ENCODE measurements at regions not wholly inside any gene's neighbourhood (a gene's known extent, or its start where the extent isn't known, plus 50 kb on each side); places are given as distances from the start of the nearest gene placed in this dataset.
"Not testable (repeated sequence)": the region's sequence is repeated elsewhere in the genome, so short reads cannot be mapped to it uniquely, and the experiment has no call there.

DNA sequence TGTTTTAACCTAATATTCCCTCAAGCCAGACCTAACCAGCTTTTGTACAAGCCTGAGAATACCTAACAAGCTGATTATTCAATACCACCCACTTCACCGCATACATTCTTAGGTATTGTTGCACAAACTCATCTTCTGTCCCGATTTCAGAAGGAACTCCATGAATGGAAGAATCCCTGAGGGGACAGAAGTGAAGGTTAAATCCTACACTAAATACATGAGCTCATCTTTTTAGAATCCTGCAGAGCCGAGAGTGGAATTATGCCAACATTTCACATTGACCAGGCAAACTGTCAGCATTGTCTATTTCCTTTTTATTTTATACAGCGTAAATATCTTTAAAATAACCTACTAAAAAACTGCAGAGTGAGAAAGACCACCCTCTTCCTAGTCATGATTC is 140.7 kb upstream of the PRICKLE1 start:
- peak; percentile 62 for DNase-seq (ENCODE audit: low read depth)
- H3K4me3 ChIP-seq (ENCODE audit: control insufficient read depth, low read depth, low read length), result no peak overlapping the region
- TF ChIP-seq, protein P1, sequence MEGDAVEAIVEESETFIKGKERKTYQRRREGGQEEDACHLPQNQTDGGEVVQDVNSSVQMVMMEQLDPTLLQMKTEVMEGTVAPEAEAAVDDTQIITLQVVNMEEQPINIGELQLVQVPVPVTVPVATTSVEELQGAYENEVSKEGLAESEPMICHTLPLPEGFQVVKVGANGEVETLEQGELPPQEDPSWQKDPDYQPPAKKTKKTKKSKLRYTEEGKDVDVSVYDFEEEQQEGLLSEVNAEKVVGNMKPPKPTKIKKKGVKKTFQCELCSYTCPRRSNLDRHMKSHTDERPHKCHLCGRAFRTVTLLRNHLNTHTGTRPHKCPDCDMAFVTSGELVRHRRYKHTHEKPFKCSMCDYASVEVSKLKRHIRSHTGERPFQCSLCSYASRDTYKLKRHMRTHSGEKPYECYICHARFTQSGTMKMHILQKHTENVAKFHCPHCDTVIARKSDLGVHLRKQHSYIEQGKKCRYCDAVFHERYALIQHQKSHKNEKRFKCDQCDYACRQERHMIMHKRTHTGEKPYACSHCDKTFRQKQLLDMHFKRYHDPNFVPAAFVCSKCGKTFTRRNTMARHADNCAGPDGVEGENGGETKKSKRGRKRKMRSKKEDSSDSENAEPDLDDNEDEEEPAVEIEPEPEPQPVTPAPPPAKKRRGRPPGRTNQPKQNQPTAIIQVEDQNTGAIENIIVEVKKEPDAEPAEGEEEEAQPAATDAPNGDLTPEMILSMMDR (conservative IDR thresholded peaks at IDR 0.05; ENCODE audit: control insufficient read depth, insufficient read depth, low read depth, low read length), result no peak

DNA sequence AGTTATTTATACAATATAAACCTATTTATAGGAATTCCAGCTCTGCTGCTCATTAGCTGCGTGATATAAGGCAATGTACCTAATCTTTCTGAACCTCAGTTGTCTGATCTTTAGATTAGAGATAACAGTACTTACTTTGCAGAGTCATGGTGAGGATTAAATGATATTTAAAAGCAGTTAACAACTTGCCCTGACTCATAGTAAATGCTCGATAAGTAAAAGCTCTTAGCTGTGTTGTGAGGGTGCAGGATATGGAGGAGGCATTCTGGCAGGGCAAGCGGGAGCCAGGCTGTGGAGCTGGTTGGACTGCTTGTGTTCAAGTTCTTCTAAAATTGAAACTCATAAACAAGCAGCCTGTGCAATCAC is 140.0 kb upstream of the PRICKLE1 start:
- no peak for DNase-seq (ENCODE audit: low read depth)
- no peak overlapping the region for H3K4me3 ChIP-seq (ENCODE audit: control insufficient read depth, low read depth, low read length)
- TF ChIP-seq, protein P1 (conservative IDR thresholded peaks at IDR 0.05; ENCODE audit: control insufficient read depth, insufficient read depth, low read depth, low read length), result no peak

DNA sequence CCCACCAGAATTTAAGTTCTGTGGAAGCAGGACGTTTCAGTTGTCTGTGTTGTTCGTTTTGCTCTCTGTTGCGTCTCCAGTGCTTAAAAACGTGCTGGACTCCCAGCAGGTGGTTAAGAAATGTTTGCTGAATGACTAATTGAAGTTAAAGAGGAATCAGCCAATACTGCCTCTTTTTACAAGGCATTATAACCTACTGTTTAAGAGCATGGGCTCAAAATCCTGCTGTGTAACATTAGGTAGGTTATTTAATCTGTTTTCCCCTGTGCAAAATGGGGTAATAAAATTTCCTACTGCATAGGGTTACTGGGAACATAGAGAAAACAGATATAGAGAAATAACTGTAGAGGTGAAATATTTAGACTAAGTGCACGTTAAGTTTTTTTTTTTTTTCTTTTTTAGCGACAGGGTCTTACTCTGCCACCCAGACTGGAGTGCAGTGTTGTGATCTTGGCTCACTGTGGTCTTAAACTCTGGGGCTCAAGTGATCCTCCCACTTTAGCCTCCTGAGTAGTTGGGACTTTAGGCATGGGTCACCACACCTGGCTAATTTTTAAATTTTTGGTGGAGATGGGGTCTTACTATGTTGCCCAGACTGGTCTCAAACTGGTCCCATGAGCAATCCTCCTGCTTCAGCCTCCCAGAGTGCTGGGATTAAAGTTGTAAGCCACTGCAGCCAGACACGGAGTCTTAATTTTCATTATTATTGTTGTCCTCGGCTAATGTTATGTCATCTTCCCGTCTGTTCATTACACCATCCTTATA is 139.4 kb upstream of the PRICKLE1 start:
- TF ChIP-seq, protein P1 (conservative IDR thresholded peaks at IDR 0.05; ENCODE audit: control insufficient read depth, insufficient read depth, low read depth, low read length), result no peak
- H3K4me3 ChIP-seq (ENCODE audit: control insufficient read depth, low read depth, low read length), result no peak overlapping the region
- DNase-seq (ENCODE audit: low read depth), result no peak

DNA sequence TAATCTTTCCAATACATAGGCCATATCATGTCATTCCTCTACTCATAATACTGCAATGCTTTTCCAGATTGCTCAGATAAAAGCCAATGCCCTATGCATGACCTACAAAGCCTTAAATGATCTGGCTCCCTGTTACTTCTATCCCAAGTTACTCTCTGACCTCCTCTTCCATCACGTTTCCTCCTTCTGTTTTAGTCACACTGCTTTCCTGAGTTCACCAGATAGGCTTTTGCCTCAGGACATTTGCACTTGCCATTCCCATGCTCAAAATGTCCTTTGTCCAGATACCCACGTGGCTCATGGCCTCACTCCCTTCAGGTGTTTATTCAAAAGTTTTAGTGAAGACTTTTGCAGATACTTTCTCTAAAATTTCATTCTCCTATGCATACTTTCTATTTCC is 138.7 kb upstream of the PRICKLE1 start:
- no peak for DNase-seq (ENCODE audit: low read depth)
- H3K4me3 ChIP-seq (ENCODE audit: control insufficient read depth, low read depth, low read length), result no peak overlapping the region
- TF ChIP-seq, protein P1 (conservative IDR thresholded peaks at IDR 0.05; ENCODE audit: control insufficient read depth, insufficient read depth, low read depth, low read length), result no peak

DNA sequence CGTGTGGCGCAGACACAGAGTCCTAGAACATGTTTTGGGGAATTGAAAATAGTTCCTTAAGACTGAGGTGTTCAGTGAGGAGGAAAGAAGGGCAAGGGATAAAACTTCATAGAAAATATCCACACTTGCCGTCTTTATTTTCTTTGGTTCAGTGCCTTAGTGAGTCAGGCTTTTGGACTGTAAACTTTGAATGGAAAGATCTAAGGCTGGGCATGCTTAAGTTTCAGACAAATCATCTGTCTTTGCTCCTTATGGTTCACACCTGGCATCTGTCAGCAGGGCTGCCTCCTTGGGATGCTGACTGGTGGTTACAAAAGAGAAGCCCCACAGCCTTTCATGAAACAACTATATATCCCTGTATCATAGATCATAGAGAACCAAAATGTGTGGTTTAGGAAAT is 136.3 kb upstream of the PRICKLE1 start:
- no peak overlapping the region for H3K4me3 ChIP-seq (ENCODE audit: control insufficient read depth, low read depth, low read length)
- TF ChIP-seq, protein P1 (conservative IDR thresholded peaks at IDR 0.05; ENCODE audit: control insufficient read depth, insufficient read depth, low read depth, low read length), result no peak
- peak; percentile 87 for DNase-seq (ENCODE audit: low read depth)

DNA sequence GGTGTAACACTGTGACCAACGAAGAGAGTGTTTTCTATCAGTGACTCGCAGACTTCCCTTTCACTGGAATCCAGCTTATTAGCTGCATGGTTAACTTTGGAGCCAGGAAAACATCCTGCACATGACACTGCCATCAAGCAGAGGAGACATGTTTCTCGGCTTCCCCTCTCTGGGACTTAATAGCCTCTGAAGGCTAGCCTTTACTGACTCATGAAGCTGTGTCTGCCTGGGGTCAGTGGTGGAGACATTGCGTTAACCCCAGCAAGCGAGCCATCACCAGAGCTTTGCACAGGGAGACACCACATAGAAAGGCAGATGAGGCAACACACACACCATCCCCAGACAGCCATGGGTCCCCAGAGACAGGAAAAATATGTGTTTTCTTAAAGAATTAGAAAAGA is 126.9 kb upstream of the PRICKLE1 start:
- peak; percentile 93 for DNase-seq (ENCODE audit: low read depth)
- no peak overlapping the region for H3K4me3 ChIP-seq (ENCODE audit: control insufficient read depth, low read depth, low read length)
- TF ChIP-seq, protein P1 (conservative IDR thresholded peaks at IDR 0.05; ENCODE audit: control insufficient read depth, insufficient read depth, low read depth, low read length), result no peak

DNA sequence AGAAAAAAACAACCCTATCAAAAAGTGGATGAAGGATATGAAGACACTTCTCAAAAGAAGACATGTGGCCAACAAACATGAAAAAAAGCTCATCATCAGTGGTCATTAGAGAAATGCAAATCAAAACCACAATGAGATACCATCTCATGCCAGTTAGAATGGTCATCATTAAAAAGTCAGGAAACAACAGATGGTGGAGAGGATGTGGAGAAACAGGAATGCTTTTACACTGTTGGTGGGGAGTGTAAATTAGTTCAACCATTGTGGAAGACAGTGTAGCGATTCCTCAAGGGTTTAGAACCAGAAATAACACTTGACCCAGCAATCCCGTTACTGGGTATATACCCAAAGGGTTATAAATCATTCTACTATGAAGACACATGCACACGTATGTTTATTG is 124.0 kb upstream of the PRICKLE1 start:
- not testable (repeated sequence) for H3K4me3 ChIP-seq (ENCODE audit: control insufficient read depth, low read depth, low read length); DNase-seq (ENCODE audit: low read depth)

DNA sequence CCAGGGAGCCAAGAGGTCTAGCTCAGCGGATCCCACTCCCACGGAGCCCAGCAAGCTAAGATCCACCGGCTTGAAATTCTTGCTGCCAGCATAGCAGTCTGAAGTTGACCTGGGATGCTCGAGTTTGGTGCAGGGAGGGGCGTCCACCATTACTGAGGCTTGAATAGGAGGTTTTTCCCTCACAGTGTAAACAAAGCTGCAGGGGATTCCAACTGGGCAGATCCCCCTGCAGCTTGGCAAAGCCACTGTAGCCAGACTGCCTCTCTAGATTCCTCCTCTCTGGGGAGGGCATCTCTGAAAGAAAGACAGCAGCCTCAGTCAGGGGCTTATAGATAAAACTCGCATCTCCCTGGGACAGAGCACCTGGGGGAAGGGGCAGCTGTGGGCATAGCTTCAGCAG is 118.8 kb upstream of the PRICKLE1 start:
- not testable (repeated sequence) for H3K4me3 ChIP-seq (ENCODE audit: control insufficient read depth, low read depth, low read length); DNase-seq (ENCODE audit: low read depth)
